ENCODE measurements at regions not wholly inside any gene's neighbourhood (a gene's known extent, or its start where the extent isn't known, plus 50 kb on each side); places are given as distances from the start of the nearest gene placed in this dataset.
"Not testable (repeated sequence)": the region's sequence is repeated elsewhere in the genome, so short reads cannot be mapped to it uniquely, and the experiment has no call there.

GRCh38 chr16:16521239-16522002 lies 142.5 kb downstream of the NPIPA7 start:
- not testable (repeated sequence) for H3K4me1 ChIP-seq (ENCODE audit: insufficient read depth, low read length); H3K4me3 ChIP-seq (ENCODE audit: low read length); H3K27me3 ChIP-seq (ENCODE audit: insufficient read depth, low read length); H3K9ac ChIP-seq (ENCODE audit: low read depth, low read length); H3K36me3 ChIP-seq (ENCODE audit: insufficient read depth, low read depth, low read length); H3K27ac ChIP-seq (ENCODE audit: low read length); H3K9me3 ChIP-seq (ENCODE audit: insufficient read depth, low read depth, low read length)

- H3K4me3 ChIP-seq (ENCODE audit: low read length); H3K27me3 ChIP-seq (ENCODE audit: insufficient read depth, low read length); H3K4me1 ChIP-seq (ENCODE audit: insufficient read depth, low read length); H3K9me3 ChIP-seq (ENCODE audit: insufficient read depth, low read depth, low read length); H3K9ac ChIP-seq (ENCODE audit: low read depth, low read length); H3K36me3 ChIP-seq (ENCODE audit: insufficient read depth, low read depth, low read length); H3K27ac ChIP-seq (ENCODE audit: low read length): not testable (repeated sequence)
These were observed 148.1 kb downstream of the NPIPA7 start for GRCh38 chr16:16526998-16527397.

DNA sequence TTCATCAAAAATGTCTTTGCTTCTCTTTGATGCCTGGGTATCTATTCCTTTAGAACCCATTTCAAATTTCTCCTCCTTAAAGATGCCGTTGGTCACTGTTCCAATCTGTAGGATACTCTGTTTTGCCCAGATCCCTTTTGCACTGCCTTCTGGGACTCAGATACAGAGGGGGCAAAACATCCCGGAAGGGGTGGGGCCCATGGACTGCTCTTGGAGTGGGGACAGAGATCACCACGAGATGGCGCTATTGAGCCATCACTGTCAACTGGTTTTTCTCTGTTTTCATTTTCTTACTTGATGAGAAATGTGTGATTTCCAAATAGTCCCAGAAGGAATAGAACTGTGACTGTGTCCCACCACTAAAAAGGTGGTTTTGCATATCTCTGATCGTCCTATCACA lies 151.8 kb downstream of the NPIPA7 start:
- H3K9ac ChIP-seq (ENCODE audit: low read depth, low read length); H3K4me3 ChIP-seq (ENCODE audit: low read length); H3K27ac ChIP-seq (ENCODE audit: low read length); H3K4me1 ChIP-seq (ENCODE audit: insufficient read depth, low read length); H3K9me3 ChIP-seq (ENCODE audit: insufficient read depth, low read depth, low read length); H3K27me3 ChIP-seq (ENCODE audit: insufficient read depth, low read length); H3K36me3 ChIP-seq (ENCODE audit: insufficient read depth, low read depth, low read length): not testable (repeated sequence)

DNA sequence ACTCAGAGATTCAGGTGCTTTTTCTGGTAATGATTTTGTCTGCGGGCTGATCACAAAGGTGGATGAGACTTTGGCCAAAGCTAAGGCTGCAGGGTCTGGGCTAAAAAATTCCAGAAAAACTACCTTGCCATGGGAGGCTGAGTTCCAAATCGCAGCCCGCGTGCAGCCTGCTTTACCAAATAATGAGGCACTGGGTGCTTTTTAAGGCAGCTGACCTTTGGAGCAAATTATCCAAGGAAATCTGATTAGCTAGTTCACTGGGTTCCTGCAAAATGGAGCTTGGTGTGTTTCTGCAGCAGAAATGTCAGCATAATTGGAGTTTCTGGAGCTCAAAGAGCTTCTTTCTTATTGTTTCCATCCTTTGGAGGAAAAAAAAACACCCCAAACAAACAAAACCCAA lies 156.6 kb downstream of the NPIPA7 start:
- H3K4me3 ChIP-seq (ENCODE audit: low read length); H3K27ac ChIP-seq (ENCODE audit: low read length); H3K27me3 ChIP-seq (ENCODE audit: insufficient read depth, low read length); H3K4me1 ChIP-seq (ENCODE audit: insufficient read depth, low read length); H3K36me3 ChIP-seq (ENCODE audit: insufficient read depth, low read depth, low read length); H3K9me3 ChIP-seq (ENCODE audit: insufficient read depth, low read depth, low read length); H3K9ac ChIP-seq (ENCODE audit: low read depth, low read length): not testable (repeated sequence)

DNA sequence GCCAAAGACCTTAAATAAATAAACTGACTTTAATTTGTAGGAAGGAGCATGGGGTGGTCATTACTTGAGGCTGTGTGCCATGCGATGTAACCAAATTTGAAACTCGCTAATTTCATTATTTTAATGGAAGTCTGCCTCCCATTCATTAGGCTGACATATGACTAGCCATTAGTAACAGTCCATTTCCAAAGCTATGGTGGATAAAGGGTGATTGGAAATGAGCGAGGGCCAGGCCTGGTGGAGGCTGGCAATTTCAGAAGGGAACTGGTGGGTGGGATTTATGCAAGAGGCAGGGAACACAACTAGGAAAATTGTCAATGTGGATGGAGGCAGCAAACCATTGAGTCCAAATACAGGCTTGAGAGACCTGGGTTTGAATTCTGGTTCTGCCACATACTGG lies 157.2 kb downstream of the NPIPA7 start:
- H3K9ac ChIP-seq (ENCODE audit: low read depth, low read length); H3K27ac ChIP-seq (ENCODE audit: low read length); H3K9me3 ChIP-seq (ENCODE audit: insufficient read depth, low read depth, low read length); H3K4me3 ChIP-seq (ENCODE audit: low read length); H3K27me3 ChIP-seq (ENCODE audit: insufficient read depth, low read length); H3K4me1 ChIP-seq (ENCODE audit: insufficient read depth, low read length); H3K36me3 ChIP-seq (ENCODE audit: insufficient read depth, low read depth, low read length): not testable (repeated sequence)

DNA sequence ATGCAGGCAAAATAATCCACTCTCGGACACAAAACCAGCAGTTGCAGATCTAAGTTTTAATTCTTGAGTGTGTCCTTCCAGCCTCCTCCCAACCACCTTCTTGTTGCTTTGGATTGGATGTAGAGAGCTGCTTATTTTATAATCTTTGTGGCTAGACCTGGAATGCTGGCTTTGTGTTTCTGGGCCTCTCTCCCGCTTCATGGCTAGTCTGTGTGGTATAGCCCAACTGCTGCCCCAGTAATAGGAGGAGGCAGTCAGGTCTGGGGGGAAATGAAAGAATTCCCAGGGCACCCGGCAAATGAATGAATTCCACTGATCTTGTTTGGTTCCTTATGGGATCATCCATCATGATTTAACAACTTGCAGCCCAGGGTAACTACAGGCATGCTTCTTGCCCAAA lies 170.8 kb downstream of the NPIPA7 start:
- not testable (repeated sequence) for H3K27me3 ChIP-seq (ENCODE audit: insufficient read depth, low read length); H3K9ac ChIP-seq (ENCODE audit: low read depth, low read length); H3K4me1 ChIP-seq (ENCODE audit: insufficient read depth, low read length); H3K27ac ChIP-seq (ENCODE audit: low read length); H3K36me3 ChIP-seq (ENCODE audit: insufficient read depth, low read depth, low read length); H3K4me3 ChIP-seq (ENCODE audit: low read length); H3K9me3 ChIP-seq (ENCODE audit: insufficient read depth, low read depth, low read length)

GRCh38 chr16:16550824-16551223 lies 171.9 kb downstream of the NPIPA7 start:
- not testable (repeated sequence) for H3K27ac ChIP-seq (ENCODE audit: low read length); H3K4me1 ChIP-seq (ENCODE audit: insufficient read depth, low read length); H3K27me3 ChIP-seq (ENCODE audit: insufficient read depth, low read length); H3K4me3 ChIP-seq (ENCODE audit: low read length); H3K9me3 ChIP-seq (ENCODE audit: insufficient read depth, low read depth, low read length); H3K9ac ChIP-seq (ENCODE audit: low read depth, low read length); H3K36me3 ChIP-seq (ENCODE audit: insufficient read depth, low read depth, low read length)

- H3K36me3 ChIP-seq (ENCODE audit: insufficient read depth, low read depth, low read length); H3K9ac ChIP-seq (ENCODE audit: low read depth, low read length); H3K4me3 ChIP-seq (ENCODE audit: low read length); H3K4me1 ChIP-seq (ENCODE audit: insufficient read depth, low read length); H3K27ac ChIP-seq (ENCODE audit: low read length); H3K27me3 ChIP-seq (ENCODE audit: insufficient read depth, low read length); H3K9me3 ChIP-seq (ENCODE audit: insufficient read depth, low read depth, low read length): not testable (repeated sequence)
These were observed 173.9 kb downstream of the NPIPA7 start for GRCh38 chr16:16552819-16553340.

GRCh38 chr16:16559179-16559740 lies 180.3 kb downstream of the NPIPA7 start:
- H3K4me3 ChIP-seq (ENCODE audit: low read length); H3K4me1 ChIP-seq (ENCODE audit: insufficient read depth, low read length); H3K27me3 ChIP-seq (ENCODE audit: insufficient read depth, low read length); H3K27ac ChIP-seq (ENCODE audit: low read length); H3K36me3 ChIP-seq (ENCODE audit: insufficient read depth, low read depth, low read length); H3K9me3 ChIP-seq (ENCODE audit: insufficient read depth, low read depth, low read length); H3K9ac ChIP-seq (ENCODE audit: low read depth, low read length): not testable (repeated sequence)

DNA sequence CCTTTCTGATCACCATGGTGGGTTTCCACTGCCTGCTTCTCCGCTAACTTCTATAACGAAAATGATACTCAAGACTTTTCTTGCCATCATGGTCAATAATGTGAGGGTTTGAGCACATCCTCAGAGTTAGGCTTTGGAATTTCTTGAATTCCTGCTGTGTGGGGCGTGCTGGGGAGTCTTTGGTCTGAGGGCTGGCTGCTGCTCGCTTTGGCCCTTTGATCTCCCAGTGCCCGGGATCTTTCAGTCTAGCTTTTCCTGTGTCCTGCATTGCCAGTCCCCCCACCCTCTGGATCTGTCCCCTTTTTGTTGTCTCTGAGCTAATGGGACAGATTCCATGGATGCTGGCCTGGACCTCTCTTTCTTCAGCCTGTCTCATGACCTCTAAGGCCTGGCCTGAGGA lies 182.6 kb downstream of the NPIPA7 start:
- not testable (repeated sequence) for H3K27ac ChIP-seq (ENCODE audit: low read length); H3K27me3 ChIP-seq (ENCODE audit: insufficient read depth, low read length); H3K9me3 ChIP-seq (ENCODE audit: insufficient read depth, low read depth, low read length); H3K9ac ChIP-seq (ENCODE audit: low read depth, low read length); H3K4me3 ChIP-seq (ENCODE audit: low read length); H3K36me3 ChIP-seq (ENCODE audit: insufficient read depth, low read depth, low read length); H3K4me1 ChIP-seq (ENCODE audit: insufficient read depth, low read length)

DNA sequence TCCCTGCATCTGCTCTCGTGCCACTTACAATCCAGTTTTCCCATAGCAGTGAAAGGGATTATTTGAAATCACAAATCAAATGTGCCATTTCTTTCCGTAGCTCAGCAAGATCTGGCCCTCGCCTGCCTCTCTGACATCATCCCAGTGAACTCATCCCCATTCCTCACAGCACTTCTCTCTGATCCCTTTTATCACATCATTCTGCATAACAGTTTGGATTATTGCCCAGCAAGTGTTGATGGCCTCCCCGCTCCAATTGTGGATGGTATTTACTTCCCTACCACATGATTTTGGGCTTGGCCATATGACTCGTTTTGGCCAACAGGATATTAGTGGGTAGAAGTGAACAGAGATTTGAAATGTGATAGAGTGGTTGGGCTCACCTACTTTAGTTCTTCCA lies 185.0 kb downstream of the NPIPA7 start:
- not testable (repeated sequence) for H3K36me3 ChIP-seq (ENCODE audit: insufficient read depth, low read depth, low read length); H3K9ac ChIP-seq (ENCODE audit: low read depth, low read length); H3K27ac ChIP-seq (ENCODE audit: low read length); H3K4me1 ChIP-seq (ENCODE audit: insufficient read depth, low read length); H3K4me3 ChIP-seq (ENCODE audit: low read length); H3K27me3 ChIP-seq (ENCODE audit: insufficient read depth, low read length); H3K9me3 ChIP-seq (ENCODE audit: insufficient read depth, low read depth, low read length)

GRCh38 chr16:16565326-16565725 lies 186.4 kb downstream of the NPIPA7 start:
- H3K36me3 ChIP-seq (ENCODE audit: insufficient read depth, low read depth, low read length); H3K9me3 ChIP-seq (ENCODE audit: insufficient read depth, low read depth, low read length); H3K9ac ChIP-seq (ENCODE audit: low read depth, low read length); H3K27ac ChIP-seq (ENCODE audit: low read length); H3K27me3 ChIP-seq (ENCODE audit: insufficient read depth, low read length); H3K4me3 ChIP-seq (ENCODE audit: low read length); H3K4me1 ChIP-seq (ENCODE audit: insufficient read depth, low read length): not testable (repeated sequence)

All from iPS-20b (cell line).